Stomach (tissue), 8 donors: ENCODE measurements at regions not wholly inside any gene's neighbourhood (a gene's known extent, or its start where the extent isn't known, plus 50 kb on each side); places are given as distances from the start of the nearest gene placed in this dataset.
"Not testable (repeated sequence)": the region's sequence is repeated elsewhere in the genome, so short reads cannot be mapped to it uniquely, and the experiment has no call there.

Source experiments
- DNase-seq, 2 donors: peaks; one replicate each; pipeline versions ENCODE4 v3.0.0 to v3.0.0-alpha.2; 2013 to 2019
- H3K27ac ChIP-seq, 5 donors: fragments of 200-600 bp in 4 of 5; sonication (generic) in 4 of 5; one replicate each; pipeline ENCODE4 v1.5.1; 2013 to 2019; ENCODE audit warnings: mild to moderate bottlenecking in 1 of 5, moderate library complexity in 1 of 5
- H3K27me3 ChIP-seq, 3 donors: fragments of 200-600 bp; sonication (generic); one replicate each; pipeline ENCODE4 v1.5.1; 2017 to 2019; ENCODE audit warnings: mixed run types in 1 of 3
- H3K36me3 ChIP-seq, 4 donors: fragments of 200-600 bp; sonication (generic); 1 replicate in 3 of 4; 2 replicates in 1 of 4; pipeline ENCODE4 v1.5.1; 2016 to 2019
- H3K4me1 ChIP-seq, 4 donors: fragments of 200-600 bp; sonication (generic); one replicate each; pipeline ENCODE4 v1.5.1; 2016 to 2019
- H3K4me3 ChIP-seq, 4 donors: fragments of 200-600 bp; sonication (generic) in 3 of 4; one replicate each; pipeline ENCODE4 v1.5.1; 2016 to 2019; ENCODE audit warnings: mild to moderate bottlenecking in 1 of 4
- H3K9me3 ChIP-seq, 4 donors: fragments of 200-600 bp; sonication (generic); one replicate each; pipeline ENCODE4 v1.5.1; 2016 to 2019
- EP300 ChIP-seq: sonication (generic); formaldehyde crosslinking; IDR thresholded peaks from one replicate; pipeline ENCODE4 v1.6.1; 2017; ENCODE audit warnings: antibody characterized with exemption
- POLR2A ChIP-seq, 4 donors: fragments of 450-650 bp; IDR thresholded peaks; one replicate each; pipeline ENCODE4 v1.6.1; 2016; ENCODE audit warnings: antibody characterized with exemption in 4 of 4, control low read depth in 2 of 4, mild to moderate bottlenecking in 1 of 4, moderate library complexity in 1 of 4
- POLR2AphosphoS5 ChIP-seq, 3 donors: sonication (generic); formaldehyde crosslinking; IDR thresholded peaks; one replicate each; pipeline ENCODE4 v1.6.1; 2016; ENCODE audit warnings: antibody characterized with exemption in 3 of 3
- WGBS, 5 donors: extraction: QIAGEN DNeasy Blood & Tissue Kit in 3 of 5; methylation state at CpG; one replicate each; pipeline versions ENCODE4 v1.1.5 to v1.1.7; 2013 to 2018; 5-methylcytosine and 5-hydroxymethylcytosine counted together
- intact Hi-C: fragments of 100-400 bp; cut with DNase I; formaldehyde crosslinking; loops from one replicate; pipeline ENCODE4 v1.15.1; 2023; ENCODE audit warnings: low total_unique reads
- TF ChIP-seq, protein P1 (sequence below), 7 experiments: fragments of 450-650 bp in 4 of 7; fragments of 200-600 bp in 3 of 7; sonication (generic) in 3 of 7; IDR thresholded peaks; one replicate each; pipeline ENCODE4 v1.5.1; 2016 to 2019; ENCODE audit warnings: antibody characterized with exemption in 7 of 7, control low read depth in 2 of 7, mild to moderate bottlenecking in 1 of 7
- donor health status: healthy with polysubstance abuse.
- donor health status: Bipolar disorder and iron deficiency.
- donor health status: healthy.

DNA sequence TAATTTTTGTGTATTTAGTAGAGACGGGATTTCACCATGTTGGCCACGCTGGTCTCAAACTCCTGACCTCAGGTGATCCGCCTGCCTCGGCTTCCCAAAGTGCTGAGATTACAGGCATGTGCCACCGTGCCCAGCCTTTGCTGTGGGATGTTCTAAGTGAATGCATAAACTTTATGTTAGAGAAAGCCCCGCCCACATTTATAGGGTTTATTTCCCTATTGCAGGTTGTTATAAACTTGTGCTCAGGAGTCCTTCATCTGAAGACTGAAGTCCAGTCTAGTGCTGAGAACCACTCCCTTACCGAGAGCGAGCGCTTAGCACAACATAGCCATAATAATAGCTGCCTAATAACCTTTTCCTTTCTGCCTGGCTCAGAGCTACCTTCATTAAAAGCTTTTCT, 75.4 kb upstream of the ZNF217 start:
- Histone ChIP-seq H3K9me3 (no peaks in the 10 kb centered on the region), H3K27me3 (no peaks in the 10 kb centered on the region), H3K4me1 (no peaks in the 10 kb centered on the region), H3K36me3 (no peaks in the 10 kb centered on the region), H3K4me3 (no peak overlapping the region), H3K27ac (no peak overlapping the region)
- intact Hi-C loops: no loop called here
- no peak for TF ChIP-seq POLR2AphosphoS5 (IDR thresholded peaks at IDR 0.05)
- TF ChIP-seq, protein P1, sequence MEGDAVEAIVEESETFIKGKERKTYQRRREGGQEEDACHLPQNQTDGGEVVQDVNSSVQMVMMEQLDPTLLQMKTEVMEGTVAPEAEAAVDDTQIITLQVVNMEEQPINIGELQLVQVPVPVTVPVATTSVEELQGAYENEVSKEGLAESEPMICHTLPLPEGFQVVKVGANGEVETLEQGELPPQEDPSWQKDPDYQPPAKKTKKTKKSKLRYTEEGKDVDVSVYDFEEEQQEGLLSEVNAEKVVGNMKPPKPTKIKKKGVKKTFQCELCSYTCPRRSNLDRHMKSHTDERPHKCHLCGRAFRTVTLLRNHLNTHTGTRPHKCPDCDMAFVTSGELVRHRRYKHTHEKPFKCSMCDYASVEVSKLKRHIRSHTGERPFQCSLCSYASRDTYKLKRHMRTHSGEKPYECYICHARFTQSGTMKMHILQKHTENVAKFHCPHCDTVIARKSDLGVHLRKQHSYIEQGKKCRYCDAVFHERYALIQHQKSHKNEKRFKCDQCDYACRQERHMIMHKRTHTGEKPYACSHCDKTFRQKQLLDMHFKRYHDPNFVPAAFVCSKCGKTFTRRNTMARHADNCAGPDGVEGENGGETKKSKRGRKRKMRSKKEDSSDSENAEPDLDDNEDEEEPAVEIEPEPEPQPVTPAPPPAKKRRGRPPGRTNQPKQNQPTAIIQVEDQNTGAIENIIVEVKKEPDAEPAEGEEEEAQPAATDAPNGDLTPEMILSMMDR (IDR thresholded peaks at IDR 0.05): no peak
- no peak for TF ChIP-seq POLR2A (IDR thresholded peaks at IDR 0.05)
- no peak for TF ChIP-seq EP300
- 72 to 86% (median 81%) methylated on average over 9 of the region's 9 CpGs for WGBS, 5 donors
- DNase-seq: peak in 1 of 2 donors; percentile 50

GRCh38 chr20:53666144-53666543, 72.5 kb upstream of the ZNF217 start:
- TF ChIP-seq EP300: no peak
- TF ChIP-seq, protein P1 (IDR thresholded peaks at IDR 0.05): no peak
- no peak for TF ChIP-seq POLR2AphosphoS5 (IDR thresholded peaks at IDR 0.05)
- TF ChIP-seq POLR2A (IDR thresholded peaks at IDR 0.05): no peak
- Histone ChIP-seq H3K27me3 (no peaks in the 10 kb centered on the region), H3K9me3 (no peaks in the 10 kb centered on the region), H3K36me3 (no peaks in the 10 kb centered on the region), H3K4me3 (no peak overlapping the region), H3K4me1 (peaks cover 7 to 12% (median 11%) of the 10 kb centered on the region in 4 donors), H3K27ac (no peak overlapping the region)
- intact Hi-C loops: no loop called here
- 93 to 99% (median 97%) methylated on average over 4 to 6 of the region's 6 CpGs for WGBS, 5 donors
- DNase-seq: no peak

DNA sequence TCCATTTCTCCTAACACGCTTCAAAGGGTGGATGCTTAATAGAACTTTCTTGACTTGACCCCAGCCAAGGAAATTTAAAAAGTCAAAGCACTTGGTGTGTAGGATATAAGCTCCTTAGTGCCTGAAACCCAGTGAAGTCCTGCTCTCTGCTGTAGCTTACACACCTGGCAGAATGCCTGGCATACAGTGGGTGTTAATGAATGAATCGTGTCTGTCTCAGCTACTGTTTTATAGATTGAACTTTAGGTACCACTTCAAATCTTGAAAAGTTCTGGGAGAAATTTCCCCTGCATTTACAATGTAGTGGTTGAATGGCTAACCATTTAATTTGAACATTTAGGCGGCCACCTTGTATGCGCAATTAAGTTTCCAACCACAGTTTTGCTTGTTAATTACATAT, 70.5 kb upstream of the ZNF217 start:
- Histone ChIP-seq H3K4me1 (peaks cover 16 to 27% (median 25%) of the 10 kb centered on the region in 4 donors), H3K4me3 (no peak overlapping the region), H3K27ac (no peak overlapping the region), H3K36me3 (no peaks in the 10 kb centered on the region), H3K9me3 (no peaks in the 10 kb centered on the region), H3K27me3 (no peaks in the 10 kb centered on the region)
- WGBS, 5 donors: 67 to 84% (median 75%) methylated on average over 4 of the region's 4 CpGs
- TF ChIP-seq POLR2AphosphoS5 (IDR thresholded peaks at IDR 0.05): no peak
- TF ChIP-seq POLR2A (IDR thresholded peaks at IDR 0.05): no peak
- no peak for TF ChIP-seq EP300
- TF ChIP-seq, protein P1 (IDR thresholded peaks at IDR 0.05): no peak
- intact Hi-C loops: no loop called here
- peak; percentile 39 to 42 for DNase-seq

GRCh38 chr20:53663521-53663920, 69.9 kb upstream of the ZNF217 start:
- DNase-seq, intact Hi-C loops, H3K4me3 ChIP-seq, H3K27me3 ChIP-seq, H3K9me3 ChIP-seq, H3K27ac ChIP-seq, H3K36me3 ChIP-seq: not testable (repeated sequence)
- peaks cover 16 to 27% (median 25%) of the 10 kb centered on the region in 4 donors for H3K4me1 ChIP-seq
- 94 to 100% (median 98%) methylated on average over 5 of the region's 5 CpGs for WGBS, 5 donors

GRCh38 chr20:53662595-53662994, 69.0 kb upstream of the ZNF217 start:
- no peak for TF ChIP-seq POLR2A (IDR thresholded peaks at IDR 0.05)
- TF ChIP-seq POLR2AphosphoS5 (IDR thresholded peaks at IDR 0.05): no peak
- no peak for TF ChIP-seq EP300
- TF ChIP-seq, protein P1 (IDR thresholded peaks at IDR 0.05): no peak
- Histone ChIP-seq H3K36me3 (no peaks in the 10 kb centered on the region), H3K4me1 (peaks cover 16 to 33% (median 27%) of the 10 kb centered on the region in 4 donors), H3K27ac (peak overlapping the region in 1 of 5 donors; percentile 79), H3K9me3 (no peaks in the 10 kb centered on the region), H3K27me3 (no peaks in the 10 kb centered on the region), H3K4me3 (no peak overlapping the region)
- DNase-seq: no peak
- intact Hi-C loops: no loop called here
- WGBS, 5 donors: 68 to 83% (median 75%) methylated on average over 3 of the region's 3 CpGs
